ENCODE measurements at regions not wholly inside any gene's neighbourhood (a gene's known extent, or its start where the extent isn't known, plus 50 kb on each side); places are given as distances from the start of the nearest gene placed in this dataset.
"Not testable (repeated sequence)": the region's sequence is repeated elsewhere in the genome, so short reads cannot be mapped to it uniquely, and the experiment has no call there.

- no peak for DNase-seq (ENCODE audit: low read depth in 2 of 2, low spot score in 1 of 2)
Measured at GRCh38 chr4:131551306-131551705, 1597.8 kb upstream of the PCDH10 start.

GRCh38 chr4:131566026-131566425 is 1583.1 kb upstream of the PCDH10 start:
- no peak for DNase-seq (ENCODE audit: low read depth in 2 of 2, low spot score in 1 of 2)

GRCh38 chr4:131584587-131584986 is 1564.5 kb upstream of the PCDH10 start:
- no peak for DNase-seq (ENCODE audit: low read depth in 2 of 2, low spot score in 1 of 2)

GRCh38 chr4:131595140-131595539 is 1554.0 kb upstream of the PCDH10 start:
- DNase-seq (ENCODE audit: low read depth in 2 of 2, low spot score in 1 of 2) = no peak

GRCh38 chr4:131603705-131604104 is 1545.4 kb upstream of the PCDH10 start:
- no peak for DNase-seq (ENCODE audit: low read depth in 2 of 2, low spot score in 1 of 2)

- no peak for DNase-seq (ENCODE audit: low read depth in 2 of 2, low spot score in 1 of 2)
Measured at GRCh38 chr4:131609039-131609438, 1540.1 kb upstream of the PCDH10 start.

- not testable (repeated sequence) for DNase-seq (ENCODE audit: low read depth in 2 of 2, low spot score in 1 of 2)
Measured at GRCh38 chr4:131610517-131610916, 1538.6 kb upstream of the PCDH10 start.

- no peak for DNase-seq (ENCODE audit: low read depth in 2 of 2, low spot score in 1 of 2)
Measured at GRCh38 chr4:131613086-131613823, 1535.8 kb upstream of the PCDH10 start.

GRCh38 chr4:131613824-131614216 is 1535.3 kb upstream of the PCDH10 start:
- DNase-seq (ENCODE audit: low read depth in 2 of 2, low spot score in 1 of 2) = no peak

GRCh38 chr4:131632877-131633276 is 1516.2 kb upstream of the PCDH10 start:
- DNase-seq (ENCODE audit: low read depth in 2 of 2, low spot score in 1 of 2) = no peak

- no peak for DNase-seq (ENCODE audit: low read depth in 2 of 2, low spot score in 1 of 2)
Measured at GRCh38 chr4:131635191-131635590, 1513.9 kb upstream of the PCDH10 start.

GRCh38 chr4:131638781-131639180 is 1510.3 kb upstream of the PCDH10 start:
- DNase-seq (ENCODE audit: low read depth in 2 of 2, low spot score in 1 of 2) = no peak

- no peak for DNase-seq (ENCODE audit: low read depth in 2 of 2, low spot score in 1 of 2)
Measured at GRCh38 chr4:131644619-131645018, 1504.5 kb upstream of the PCDH10 start.

- DNase-seq (ENCODE audit: low read depth in 2 of 2, low spot score in 1 of 2) = no peak
Measured at GRCh38 chr4:131649227-131649626, 1499.9 kb upstream of the PCDH10 start.

- no peak for DNase-seq (ENCODE audit: low read depth in 2 of 2, low spot score in 1 of 2)
Measured at GRCh38 chr4:131650951-131651350, 1498.1 kb upstream of the PCDH10 start.

GRCh38 chr4:131683314-131683713 is 1465.8 kb upstream of the PCDH10 start:
- not testable (repeated sequence) for DNase-seq (ENCODE audit: low read depth in 2 of 2, low spot score in 1 of 2)

- DNase-seq (ENCODE audit: low read depth in 2 of 2, low spot score in 1 of 2) = no peak
Measured at GRCh38 chr4:131721883-131722282, 1427.2 kb upstream of the PCDH10 start.

- DNase-seq (ENCODE audit: low read depth in 2 of 2, low spot score in 1 of 2) = not testable (repeated sequence)
Measured at GRCh38 chr4:131723069-131723468, 1426.0 kb upstream of the PCDH10 start.

GRCh38 chr4:131724847-131725246 is 1424.2 kb upstream of the PCDH10 start:
- not testable (repeated sequence) for DNase-seq (ENCODE audit: low read depth in 2 of 2, low spot score in 1 of 2)

GRCh38 chr4:131725521-131725920 is 1423.6 kb upstream of the PCDH10 start:
- DNase-seq (ENCODE audit: low read depth in 2 of 2, low spot score in 1 of 2) = not testable (repeated sequence)

GRCh38 chr4:131726940-131727339 is 1422.2 kb upstream of the PCDH10 start:
- DNase-seq (ENCODE audit: low read depth in 2 of 2, low spot score in 1 of 2) = not testable (repeated sequence)

- not testable (repeated sequence) for DNase-seq (ENCODE audit: low read depth in 2 of 2, low spot score in 1 of 2)
Measured at GRCh38 chr4:131727418-131727817, 1421.7 kb upstream of the PCDH10 start.

GRCh38 chr4:131729205-131729604 is 1419.9 kb upstream of the PCDH10 start:
- DNase-seq (ENCODE audit: low read depth in 2 of 2, low spot score in 1 of 2) = not testable (repeated sequence)

All from stimulated activated CD8-positive, alpha-beta memory T cell treated with anti-CD3 and anti-CD28 coated beads, Interleukin-4, amount 100 ng/mL, for 1 hour (primary cell).